Liver (tissue), 3 donors: ENCODE measurements at regions not wholly inside any gene's neighbourhood (a gene's known extent, or its start where the extent isn't known, plus 50 kb on each side); places are given as distances from the start of the nearest gene placed in this dataset.

Experiments used
- CTCF ChIP-seq: fragments of 150-350 bp; IDR thresholded peaks from 2 replicates; pipeline ENCODE4 v1.5.1; 2017; ENCODE audit warnings: improper control_type of control experiment, low read depth, low read length; ENCODE audit not compliant: missing input control
- JUND ChIP-seq, 2 donors: IDR thresholded peaks; 2 replicates each; pipeline ENCODE4 v1.6.1; 2016; ENCODE audit warnings: antibody characterized with exemption in 2 of 2
- donor health status: healthy.
- donor health status: healthy.

- TF ChIP-seq CTCF = no peak
- no peak for TF ChIP-seq JUND (IDR thresholded peaks at IDR 0.05)
Observed at GRCh38 chr18:23378302-23378686, 74.8 kb upstream of the RIOK3 start.
